ENCODE measurements at regions not wholly inside any gene's neighbourhood (a gene's known extent, or its start where the extent isn't known, plus 50 kb on each side); places are given as distances from the start of the nearest gene placed in this dataset.

DNA sequence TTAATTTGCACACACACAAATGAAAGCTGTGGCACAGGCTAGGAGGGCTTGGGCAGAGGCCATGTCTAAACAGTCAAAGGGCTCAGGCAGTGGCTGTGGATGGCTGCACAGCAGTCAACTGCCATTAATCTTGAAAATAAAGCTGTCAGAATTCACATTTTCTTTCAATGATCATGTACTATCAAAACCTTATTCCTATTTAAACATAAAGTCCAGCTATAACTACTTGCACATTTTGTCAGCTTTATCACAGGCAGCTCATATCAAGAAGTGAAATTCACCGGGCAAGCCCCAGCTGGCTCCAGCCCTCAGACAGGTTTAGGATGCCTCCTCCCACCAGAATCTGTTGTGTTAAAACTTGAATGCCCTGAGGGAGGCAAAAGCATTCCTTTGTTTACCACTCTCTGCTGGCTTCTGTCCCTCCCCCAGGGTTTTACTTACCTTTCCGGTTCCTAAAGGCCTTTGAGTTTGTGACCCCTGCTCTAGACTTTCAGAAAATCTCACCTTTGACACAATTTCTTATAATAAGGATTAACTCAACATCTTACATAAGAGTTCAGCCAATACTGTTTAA lies 54.9 kb upstream of the GRAMD2B start (continued):
- TF ChIP-seq, protein P1, sequence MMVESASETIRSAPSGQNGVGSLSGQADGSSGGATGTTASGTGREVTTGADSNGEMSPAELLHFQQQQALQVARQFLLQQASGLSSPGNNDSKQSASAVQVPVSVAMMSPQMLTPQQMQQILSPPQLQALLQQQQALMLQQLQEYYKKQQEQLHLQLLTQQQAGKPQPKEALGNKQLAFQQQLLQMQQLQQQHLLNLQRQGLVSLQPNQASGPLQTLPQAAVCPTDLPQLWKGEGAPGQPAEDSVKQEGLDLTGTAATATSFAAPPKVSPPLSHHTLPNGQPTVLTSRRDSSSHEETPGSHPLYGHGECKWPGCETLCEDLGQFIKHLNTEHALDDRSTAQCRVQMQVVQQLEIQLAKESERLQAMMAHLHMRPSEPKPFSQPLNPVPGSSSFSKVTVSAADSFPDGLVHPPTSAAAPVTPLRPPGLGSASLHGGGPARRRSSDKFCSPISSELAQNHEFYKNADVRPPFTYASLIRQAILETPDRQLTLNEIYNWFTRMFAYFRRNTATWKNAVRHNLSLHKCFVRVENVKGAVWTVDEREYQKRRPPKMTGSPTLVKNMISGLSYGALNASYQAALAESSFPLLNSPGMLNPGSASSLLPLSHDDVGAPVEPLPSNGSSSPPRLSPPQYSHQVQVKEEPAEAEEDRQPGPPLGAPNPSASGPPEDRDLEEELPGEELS (CRISPR knock-in tag; IDR thresholded peaks at IDR 0.05) = peak; percentile 79
- TF ChIP-seq EP300 (IDR thresholded peaks at IDR 0.05; ENCODE audit: low read depth in 2 of 2, low read length in 2 of 2) (peak in 1 of 2 experiments; percentile 46; a peak in 1 of 4 replicates), EP300 (CRISPR knock-in tag; IDR thresholded peaks at IDR 0.05; ENCODE audit: borderline replicate concordance) (no peak), ZNF605 (CRISPR knock-in tag; IDR thresholded peaks at IDR 0.05) (no peak), SAP130 (CRISPR knock-in tag; IDR thresholded peaks at IDR 0.05; ENCODE audit: low read depth) (peak; percentile 57), HNF4A (CRISPR knock-in tag; IDR thresholded peaks at IDR 0.05) (0 out of 2 replicates have a peak, but pooled peaks have one; percentile 15), PAXIP1 (CRISPR knock-in tag; conservative IDR thresholded peaks at IDR 0.05) (peak; percentile 57), REST (IDR thresholded peaks at IDR 0.05; ENCODE audit: borderline replicate concordance in 1 of 2, low read depth in 1 of 2, low read length in 2 of 2) (0 out of 4 replicates have a peak, but pooled peaks of 1 of the 2 experiments have one; percentile 6), FOXP1 (IDR thresholded peaks at IDR 0.05) (no peak), FOXP1 (CRISPR knock-in tag; IDR thresholded peaks at IDR 0.05) (peak; percentile 62), ZBTB25 (CRISPR knock-in tag; IDR thresholded peaks at IDR 0.05) (no peak), HNRNPUL1 (IDR thresholded peaks at IDR 0.05; ENCODE audit: low read depth, low read length) (no peak), ZMYM4 (CRISPR knock-in tag; IDR thresholded peaks at IDR 0.05) (peak; percentile 47; the same call in 1 of the 2 replicates), ZNF775 (CRISPR knock-in tag; IDR thresholded peaks at IDR 0.05; ENCODE audit: borderline replicate concordance) (no peak), SIX1 (CRISPR knock-in tag; IDR thresholded peaks at IDR 0.05; ENCODE audit: borderline replicate concordance) (no peak), ZNF563 (CRISPR knock-in tag; IDR thresholded peaks at IDR 0.05) (no peak)
- TF ChIP-seq, protein P2, sequence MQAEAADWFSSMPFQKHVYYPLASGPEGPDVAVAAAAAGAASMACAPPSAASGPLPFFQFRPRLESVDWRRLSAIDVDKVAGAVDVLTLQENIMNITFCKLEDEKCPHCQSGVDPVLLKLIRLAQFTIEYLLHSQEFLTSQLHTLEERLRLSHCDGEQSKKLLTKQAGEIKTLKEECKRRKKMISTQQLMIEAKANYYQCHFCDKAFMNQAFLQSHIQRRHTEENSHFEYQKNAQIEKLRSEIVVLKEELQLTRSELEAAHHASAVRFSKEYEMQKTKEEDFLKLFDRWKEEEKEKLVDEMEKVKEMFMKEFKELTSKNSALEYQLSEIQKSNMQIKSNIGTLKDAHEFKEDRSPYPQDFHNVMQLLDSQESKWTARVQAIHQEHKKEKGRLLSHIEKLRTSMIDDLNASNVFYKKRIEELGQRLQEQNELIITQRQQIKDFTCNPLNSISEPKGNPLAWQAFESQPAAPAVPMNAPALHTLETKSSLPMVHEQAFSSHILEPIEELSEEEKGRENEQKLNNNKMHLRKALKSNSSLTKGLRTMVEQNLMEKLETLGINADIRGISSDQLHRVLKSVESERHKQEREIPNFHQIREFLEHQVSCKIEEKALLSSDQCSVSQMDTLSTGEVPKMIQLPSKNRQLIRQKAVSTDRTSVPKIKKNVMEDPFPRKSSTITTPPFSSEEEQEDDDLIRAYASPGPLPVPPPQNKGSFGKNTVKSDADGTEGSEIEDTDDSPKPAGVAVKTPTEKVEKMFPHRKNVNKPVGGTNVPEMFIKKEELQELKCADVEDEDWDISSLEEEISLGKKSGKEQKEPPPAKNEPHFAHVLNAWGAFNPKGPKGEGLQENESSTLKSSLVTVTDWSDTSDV (CRISPR knock-in tag; IDR thresholded peaks at IDR 0.05) = no peak

All from HepG2 (cell line).